GM12878 (cell line): ENCODE measurements at regions not wholly inside any gene's neighbourhood (a gene's known extent, or its start where the extent isn't known, plus 50 kb on each side); places are given as distances from the start of the nearest gene placed in this dataset.

Experiments
- ATAC-seq: fragments of 200-7000 bp; cut with Tn5 transposase; 3 replicates; pipeline ENCODE4 v1.9.1; 2020; ENCODE audit warnings: mild to moderate bottlenecking, moderate library complexity
- BruUV-seq: library from RNA; stranded (reverse); fragments of 400-500 nt; replicated peaks from 2 replicates; lab custom pipeline; 2021; lab: Mats Ljungman, UMichigan
- CTCF ChIA-PET: fragments of 300-600 bp; sonication (Branson Sonifier 250); formaldehyde crosslinking; extraction: SDS; loops from one replicate; lab custom pipeline; 2021; ENCODE audit warnings: inconsistent platforms; lab: Yijun Ruan, JAX
- POLR2A ChIA-PET: fragments of 350-600 bp; formaldehyde crosslinking; extraction: SDS; loops from one replicate; lab custom pipeline; 2021; ENCODE audit warnings: inconsistent platforms; lab: Charles Lee
- RAD21 ChIA-PET: fragments of 300-600 bp; sonication (Branson Sonifier 250); formaldehyde crosslinking; loops from one replicate; lab custom pipeline; 2023; ENCODE audit warnings: antibody characterized with exemption; ENCODE audit not compliant: unreplicated experiment; lab: Charles Lee
- SMC1A ChIA-PET: fragments of 300-600 bp; sonication (Branson Sonifier 250); formaldehyde crosslinking; loops from one replicate; lab custom pipeline; 2023; ENCODE audit not compliant: unreplicated experiment, uncharacterized antibody; lab: Charles Lee
- DNase-seq: peaks from one replicate; pipeline ENCODE4 v3.0.0-alpha.2; 2011; ENCODE audit warnings: low read depth, low spot score
- FAIRE-seq: peaks from 3 replicates; lab custom pipeline; 2011; peaks lifted over from hg19 to GRCh38; lab: Jason Lieb, UNC
- H2AFZ ChIP-seq: 2 replicates; pipeline ENCODE4 v1.6.0; 2011; ENCODE audit warnings: low read depth, low read length, control low read depth; ENCODE audit not compliant: control insufficient read depth
- H3K27ac ChIP-seq: 2 replicates; pipeline ENCODE4 v1.5.1; 2011; ENCODE audit warnings: control low read depth; ENCODE audit not compliant: control insufficient read depth, insufficient read depth
- H3K27me3 ChIP-seq, 2 experiments: replicated peaks in 1 of 2; 2 replicates each; pipeline versions ENCODE4 v1.6.0 to v1.6.1; 2011; ENCODE audit warnings: low read length in 1 of 2; ENCODE audit not compliant: control insufficient read depth in 2 of 2, insufficient read depth in 2 of 2
- H3K36me3 ChIP-seq, 2 experiments: 2 replicates each; pipeline ENCODE4 v1.5.1; 2011; ENCODE audit warnings: low read length in 1 of 2; ENCODE audit not compliant: control insufficient read depth in 2 of 2, insufficient read depth in 2 of 2
- H3K4me1 ChIP-seq: 2 replicates; pipeline ENCODE4 v1.6.1; 2011; ENCODE audit warnings: mild to moderate bottlenecking, low read length, moderate library complexity, mixed read lengths; ENCODE audit not compliant: control insufficient read depth, insufficient read depth
- H3K4me2 ChIP-seq: 2 replicates; pipeline ENCODE4 v1.6.0; 2011; ENCODE audit warnings: control low read depth; ENCODE audit not compliant: control insufficient read depth, insufficient read depth
- H3K4me3 ChIP-seq: fragments of 200-600 bp; sonication (generic); 2 replicates; pipeline ENCODE4 v1.5.1; 2016
- H3K79me2 ChIP-seq: 2 replicates; pipeline ENCODE4 v1.6.0; 2011; ENCODE audit warnings: low read length; ENCODE audit not compliant: control insufficient read depth, insufficient read depth
- H3K9ac ChIP-seq: 2 replicates; pipeline ENCODE4 v1.8.0; 2011; ENCODE audit warnings: low read length, control low read depth, mixed read lengths; ENCODE audit not compliant: control insufficient read depth, insufficient read depth
- H3K9me3 ChIP-seq: replicated peaks from 3 replicates; pipeline ENCODE4 v1.5.1; 2011; ENCODE audit warnings: mild to moderate bottlenecking, low read length; ENCODE audit not compliant: control insufficient read depth, insufficient read depth
- H4K20me1 ChIP-seq: 2 replicates; pipeline ENCODE4 v1.6.0; 2011; ENCODE audit not compliant: control insufficient read depth, insufficient read depth
- CHD2 ChIP-seq: IDR thresholded peaks from 2 replicates; pipeline ENCODE4 v1.6.1; 2011; ENCODE audit warnings: low read depth, low read length, improper control_type of control experiment, borderline replicate concordance
- CREB1 ChIP-seq: IDR thresholded peaks from 2 replicates; pipeline ENCODE4 v1.6.1; 2012; ENCODE audit warnings: low read depth, mild to moderate bottlenecking, inconsistent platforms
- HDGF ChIP-seq: fragments of 450-650 bp; IDR thresholded peaks from 2 replicates; pipeline ENCODE4 v1.6.1; 2016; ENCODE audit warnings: antibody characterized with exemption
- MYB ChIP-seq: fragments of 150-350 bp; IDR thresholded peaks from 2 replicates; pipeline ENCODE4 v1.6.1; 2014; ENCODE audit warnings: mild to moderate bottlenecking, low read depth, low read length, borderline replicate concordance
- SMARCA5 ChIP-seq: fragments of 450-650 bp; IDR thresholded peaks from 2 replicates; pipeline ENCODE4 v1.6.1; 2017; ENCODE audit warnings: mild to moderate bottlenecking
- SP1 ChIP-seq: IDR thresholded peaks from one replicate; pipeline ENCODE4 v1.6.1; 2011; ENCODE audit warnings: low read depth, low read length
- STAT3 ChIP-seq: IDR thresholded peaks from 2 replicates; pipeline ENCODE4 v1.6.1; 2011; ENCODE audit warnings: low read depth, low read length, improper control_type of control experiment
- SUPT20H ChIP-seq: IDR thresholded peaks from 2 replicates; pipeline ENCODE4 v1.6.1; 2011; ENCODE audit warnings: low read depth, mild to moderate bottlenecking, low read length, moderate library complexity, borderline replicate concordance; ENCODE audit not compliant: control insufficient read depth
- ZBED1 ChIP-seq: IDR thresholded peaks from 2 replicates; pipeline ENCODE4 v1.6.1; 2016; ENCODE audit warnings: borderline replicate concordance
- WGBS: methylation state at CpG from one replicate; pipeline ENCODE4 v1.1.6; 2016; ENCODE audit warnings: low lambda C conversion rate; ENCODE audit not compliant: insufficient replicate concordance, insufficient coverage; ENCODE audit errors: missing lambda C conversion rate; 5-methylcytosine and 5-hydroxymethylcytosine counted together
- in situ Hi-C: fragments of 300-500 bp; cut with MboI; formaldehyde crosslinking; loops from 9 replicates; pipeline ENCODE4 v1.14.3; 2018; ENCODE audit warnings: mixed read lengths
- intact Hi-C: fragments of 100-400 bp; cut with micrococcal nuclease; formaldehyde crosslinking; loops from one replicate; pipeline ENCODE4 v1.14.2; 2022; ENCODE audit not compliant: unreplicated experiment
- TF ChIP-seq, protein P1 (sequence below): fragments of 450-650 bp; formaldehyde crosslinking; IDR thresholded peaks from 2 replicates; pipeline ENCODE4 v1.4.0; 2020; ENCODE audit warnings: mild to moderate bottlenecking, moderate library complexity
- TF ChIP-seq, protein P2 (sequence below): fragments of 450-650 bp; IDR thresholded peaks from 2 replicates; pipeline ENCODE4 v1.6.1; 2017; ENCODE audit warnings: mild to moderate bottlenecking, low read depth, inconsistent platforms; ENCODE audit not compliant: poor library complexity, severe bottlenecking

DNA sequence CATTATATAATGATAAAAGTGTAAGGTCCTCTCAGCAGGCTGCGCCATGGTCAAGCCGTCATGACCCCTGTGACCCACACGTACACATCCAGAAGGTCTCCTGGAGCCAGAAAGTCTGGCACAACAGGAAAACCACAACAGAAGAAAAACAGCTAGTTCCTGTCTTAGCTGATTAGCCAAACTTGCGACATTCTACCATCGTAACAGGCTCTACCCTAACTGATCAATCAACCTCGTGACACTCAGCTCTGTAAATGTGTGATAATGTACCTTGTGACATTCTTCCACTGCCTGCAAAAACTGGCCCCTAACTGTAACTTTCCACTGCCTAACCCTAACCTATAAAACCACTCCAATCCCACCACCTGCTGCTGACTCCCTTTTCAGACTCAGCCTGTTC is 316.4 kb upstream of the TUSC1 start (continued):
- TF ChIP-seq, protein P1, sequence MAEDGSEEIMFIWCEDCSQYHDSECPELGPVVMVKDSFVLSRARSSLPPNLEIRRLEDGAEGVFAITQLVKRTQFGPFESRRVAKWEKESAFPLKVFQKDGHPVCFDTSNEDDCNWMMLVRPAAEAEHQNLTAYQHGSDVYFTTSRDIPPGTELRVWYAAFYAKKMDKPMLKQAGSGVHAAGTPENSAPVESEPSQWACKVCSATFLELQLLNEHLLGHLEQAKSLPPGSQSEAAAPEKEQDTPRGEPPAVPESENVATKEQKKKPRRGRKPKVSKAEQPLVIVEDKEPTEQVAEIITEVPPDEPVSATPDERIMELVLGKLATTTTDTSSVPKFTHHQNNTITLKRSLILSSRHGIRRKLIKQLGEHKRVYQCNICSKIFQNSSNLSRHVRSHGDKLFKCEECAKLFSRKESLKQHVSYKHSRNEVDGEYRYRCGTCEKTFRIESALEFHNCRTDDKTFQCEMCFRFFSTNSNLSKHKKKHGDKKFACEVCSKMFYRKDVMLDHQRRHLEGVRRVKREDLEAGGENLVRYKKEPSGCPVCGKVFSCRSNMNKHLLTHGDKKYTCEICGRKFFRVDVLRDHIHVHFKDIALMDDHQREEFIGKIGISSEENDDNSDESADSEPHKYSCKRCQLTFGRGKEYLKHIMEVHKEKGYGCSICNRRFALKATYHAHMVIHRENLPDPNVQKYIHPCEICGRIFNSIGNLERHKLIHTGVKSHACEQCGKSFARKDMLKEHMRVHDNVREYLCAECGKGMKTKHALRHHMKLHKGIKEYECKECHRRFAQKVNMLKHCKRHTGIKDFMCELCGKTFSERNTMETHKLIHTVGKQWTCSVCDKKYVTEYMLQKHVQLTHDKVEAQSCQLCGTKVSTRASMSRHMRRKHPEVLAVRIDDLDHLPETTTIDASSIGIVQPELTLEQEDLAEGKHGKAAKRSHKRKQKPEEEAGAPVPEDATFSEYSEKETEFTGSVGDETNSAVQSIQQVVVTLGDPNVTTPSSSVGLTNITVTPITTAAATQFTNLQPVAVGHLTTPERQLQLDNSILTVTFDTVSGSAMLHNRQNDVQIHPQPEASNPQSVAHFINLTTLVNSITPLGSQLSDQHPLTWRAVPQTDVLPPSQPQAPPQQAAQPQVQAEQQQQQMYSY (CRISPR knock-in tag), result no peak
- no peak for TF ChIP-seq HDGF
- TF ChIP-seq ZBED1, result no peak
- TF ChIP-seq, protein P2, sequence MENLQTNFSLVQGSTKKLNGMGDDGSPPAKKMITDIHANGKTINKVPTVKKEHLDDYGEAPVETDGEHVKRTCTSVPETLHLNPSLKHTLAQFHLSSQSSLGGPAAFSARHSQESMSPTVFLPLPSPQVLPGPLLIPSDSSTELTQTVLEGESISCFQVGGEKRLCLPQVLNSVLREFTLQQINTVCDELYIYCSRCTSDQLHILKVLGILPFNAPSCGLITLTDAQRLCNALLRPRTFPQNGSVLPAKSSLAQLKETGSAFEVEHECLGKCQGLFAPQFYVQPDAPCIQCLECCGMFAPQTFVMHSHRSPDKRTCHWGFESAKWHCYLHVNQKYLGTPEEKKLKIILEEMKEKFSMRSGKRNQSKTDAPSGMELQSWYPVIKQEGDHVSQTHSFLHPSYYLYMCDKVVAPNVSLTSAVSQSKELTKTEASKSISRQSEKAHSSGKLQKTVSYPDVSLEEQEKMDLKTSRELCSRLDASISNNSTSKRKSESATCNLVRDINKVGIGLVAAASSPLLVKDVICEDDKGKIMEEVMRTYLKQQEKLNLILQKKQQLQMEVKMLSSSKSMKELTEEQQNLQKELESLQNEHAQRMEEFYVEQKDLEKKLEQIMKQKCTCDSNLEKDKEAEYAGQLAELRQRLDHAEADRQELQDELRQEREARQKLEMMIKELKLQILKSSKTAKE, result no peak
- TF ChIP-seq MYB, result no peak
- no peak for TF ChIP-seq SMARCA5
- TF ChIP-seq, all 136 proteins: peak for 0

GRCh38 chr9:25990376-25990775 is 312.1 kb upstream of the TUSC1 start:
- no TSS peak for BruUV-seq
- H3K36me3 ChIP-seq, result no peaks in the 10 kb centered on the region
- WGBS, result 0% methylated on average over 1 of the region's 1 CpG
- no peaks in the 10 kb centered on the region for H3K79me2 ChIP-seq
- ATAC-seq, result no peak
- H3K9ac ChIP-seq, result no peak overlapping the region
- no peaks in the 10 kb centered on the region for H3K9me3 ChIP-seq
- no peak for TF ChIP-seq STAT3
- no peak for TF ChIP-seq SP1
- no peak for TF ChIP-seq CREB1
- TF ChIP-seq CHD2, result no peak
- no peak for TF ChIP-seq SUPT20H
- TF ChIP-seq, all 136 proteins: peak for 0
- Histone ChIP-seq H3K27me3 (no peaks in the 10 kb centered on the region), H3K4me1 (no peaks in the 10 kb centered on the region), H4K20me1 (no peaks in the 10 kb centered on the region), H3K27ac (no peak overlapping the region), H3K4me3 (no peak overlapping the region), H2AFZ (no peak overlapping the region), H3K4me2 (no peak overlapping the region)
- in situ Hi-C loops, result no loop called here
- ChIA-PET SMC1A (interaction anchor here (1.3 kb wide), 1 partner anchor 12 kb away, joined by 4 read pairs; no protein-coding TSS in a partner anchor), POLR2A (no interaction called here), RAD21 (no interaction called here), CTCF (no interaction called here)
- no peak for FAIRE-seq
- no peak for DNase-seq
- intact Hi-C loops, result no loop called here
